GM21786 (cell line): ENCODE measurements at regions not wholly inside any gene's neighbourhood (a gene's known extent, or its start where the extent isn't known, plus 50 kb on each side); places are given as distances from the start of the nearest gene placed in this dataset.
"Not testable (repeated sequence)": the region's sequence is repeated elsewhere in the genome, so short reads cannot be mapped to it uniquely, and the experiment has no call there.

ENCODE experiments used
- ATAC-seq: cut with Tn5 transposase; IDR thresholded peaks from one replicate; pipeline ENCODE4 v1.9.1; 2021; ENCODE audit not compliant: unreplicated experiment

- ATAC-seq: no peak
These were observed 743.2 kb downstream of the TMEM121 start for GRCh38 chr14:106269451-106270204.

- ATAC-seq: not testable (repeated sequence)
These were observed 744.2 kb downstream of the TMEM121 start for GRCh38 chr14:106270476-106271121.

GRCh38 chr14:106276326-106277267 lies 750.2 kb downstream of the TMEM121 start:
- ATAC-seq: no peak

- no peak for ATAC-seq
These were observed 751.1 kb downstream of the TMEM121 start for GRCh38 chr14:106277503-106277902.

GRCh38 chr14:106280876-106281275 lies 754.5 kb downstream of the TMEM121 start:
- ATAC-seq: no peak

GRCh38 chr14:106286697-106287290 lies 760.4 kb downstream of the TMEM121 start:
- ATAC-seq: no peak

- no peak for ATAC-seq
These were observed 761.1 kb downstream of the TMEM121 start for GRCh38 chr14:106287506-106287905.

- ATAC-seq: no peak
These were observed 765.2 kb downstream of the TMEM121 start for GRCh38 chr14:106291626-106292025.

GRCh38 chr14:106294324-106294723 lies 767.9 kb downstream of the TMEM121 start:
- no peak for ATAC-seq

- not testable (repeated sequence) for ATAC-seq
These were observed 774.6 kb downstream of the TMEM121 start for GRCh38 chr14:106300951-106301510.

- not testable (repeated sequence) for ATAC-seq
These were observed 775.2 kb downstream of the TMEM121 start for GRCh38 chr14:106301609-106302008.

GRCh38 chr14:106302661-106303060 lies 776.3 kb downstream of the TMEM121 start:
- ATAC-seq: no peak

- ATAC-seq: no peak
These were observed 777.9 kb downstream of the TMEM121 start for GRCh38 chr14:106304271-106304670.

- peak; percentile 93 for ATAC-seq
These were observed 782.5 kb downstream of the TMEM121 start for GRCh38 chr14:106308839-106309389.

- no peak for ATAC-seq
These were observed 783.0 kb downstream of the TMEM121 start for GRCh38 chr14:106309423-106309822.

GRCh38 chr14:106315436-106315835 lies 789.1 kb downstream of the TMEM121 start:
- ATAC-seq: no peak

GRCh38 chr14:106317593-106317992 lies 791.2 kb downstream of the TMEM121 start:
- no peak for ATAC-seq

- no peak for ATAC-seq
These were observed 792.3 kb downstream of the TMEM121 start for GRCh38 chr14:106318700-106319099.

GRCh38 chr14:106323970-106324369 lies 797.6 kb downstream of the TMEM121 start:
- not testable (repeated sequence) for ATAC-seq

- ATAC-seq: no peak
These were observed 800.9 kb downstream of the TMEM121 start for GRCh38 chr14:106327234-106327633.
